ENCODE measurements at regions not wholly inside any gene's neighbourhood (a gene's known extent, or its start where the extent isn't known, plus 50 kb on each side); places are given as distances from the start of the nearest gene placed in this dataset.
"Not testable (repeated sequence)": the region's sequence is repeated elsewhere in the genome, so short reads cannot be mapped to it uniquely, and the experiment has no call there.

GRCh38 chrX:109036624-109037023 is 300.3 kb upstream of the IRS4 start:
- Mint-ChIP-seq H3K4me1 (peaks cover 20% of the 10 kb centered on the region), H3K4me3 (no peak overlapping the region), H3K36me3 (ENCODE audit: low read depth) (peaks cover 4% of the 10 kb centered on the region), H3K27me3 (ENCODE audit: low read depth) (no peaks in the 10 kb centered on the region), H3K27ac (ENCODE audit: unreplicated experiment) (no peak overlapping the region), H3K9me3 (peaks cover 5% of the 10 kb centered on the region)
- no peak for TF ChIP-seq CTCF (conservative IDR thresholded peaks at IDR 0.05)
- no peak for DNase-seq (ENCODE audit: low read depth, low spot score)

- no peaks in the 10 kb centered on the region for H3K4me1 Mint-ChIP-seq
- no peak overlapping the region for H3K4me3 Mint-ChIP-seq
- peaks cover 11% of the 10 kb centered on the region for H3K9me3 Mint-ChIP-seq
- H3K27me3 Mint-ChIP-seq (ENCODE audit: low read depth), result no peaks in the 10 kb centered on the region
- peaks cover 4% of the 10 kb centered on the region for H3K36me3 Mint-ChIP-seq (ENCODE audit: low read depth)
- TF ChIP-seq CTCF (conservative IDR thresholded peaks at IDR 0.05), result no peak
- H3K27ac Mint-ChIP-seq (ENCODE audit: unreplicated experiment), result no peak overlapping the region
- DNase-seq (ENCODE audit: low read depth, low spot score), result no peak
These were observed 257.5 kb upstream of the IRS4 start for GRCh38 chrX:108993909-108994308.

- not testable (repeated sequence) for DNase-seq (ENCODE audit: low read depth, low spot score); H3K36me3 Mint-ChIP-seq (ENCODE audit: low read depth); H3K27me3 Mint-ChIP-seq (ENCODE audit: low read depth); H3K9me3 Mint-ChIP-seq; H3K4me3 Mint-ChIP-seq; H3K27ac Mint-ChIP-seq (ENCODE audit: unreplicated experiment); H3K4me1 Mint-ChIP-seq
These were observed 236.5 kb upstream of the IRS4 start for GRCh38 chrX:108972899-108973298.

GRCh38 chrX:108947205-108947604 is 210.8 kb upstream of the IRS4 start:
- TF ChIP-seq CTCF (conservative IDR thresholded peaks at IDR 0.05), result no peak
- Mint-ChIP-seq H3K27me3 (ENCODE audit: low read depth) (no peaks in the 10 kb centered on the region), H3K4me1 (no peaks in the 10 kb centered on the region), H3K4me3 (no peak overlapping the region), H3K36me3 (ENCODE audit: low read depth) (no peaks in the 10 kb centered on the region), H3K27ac (ENCODE audit: unreplicated experiment) (no peak overlapping the region), H3K9me3 (peaks cover 4% of the 10 kb centered on the region)
- DNase-seq (ENCODE audit: low read depth, low spot score), result no peak

- Mint-ChIP-seq H3K4me3 (no peak overlapping the region), H3K4me1 (no peaks in the 10 kb centered on the region), H3K27ac (ENCODE audit: unreplicated experiment) (peak overlapping the region; percentile 69), H3K9me3 (peaks cover 4% of the 10 kb centered on the region), H3K36me3 (ENCODE audit: low read depth) (no peaks in the 10 kb centered on the region), H3K27me3 (ENCODE audit: low read depth) (no peaks in the 10 kb centered on the region)
- TF ChIP-seq CTCF (conservative IDR thresholded peaks at IDR 0.05), result no peak
- DNase-seq (ENCODE audit: low read depth, low spot score), result no peak
These were observed 210.2 kb upstream of the IRS4 start for GRCh38 chrX:108946531-108946930.

GRCh38 chrX:108945883-108946523 is 209.6 kb upstream of the IRS4 start:
- Mint-ChIP-seq H3K4me3 (no peak overlapping the region), H3K27ac (ENCODE audit: unreplicated experiment) (no peak overlapping the region), H3K9me3 (peaks cover 4% of the 10 kb centered on the region), H3K27me3 (ENCODE audit: low read depth) (no peaks in the 10 kb centered on the region), H3K4me1 (no peaks in the 10 kb centered on the region), H3K36me3 (ENCODE audit: low read depth) (no peaks in the 10 kb centered on the region)
- no peak for TF ChIP-seq CTCF (conservative IDR thresholded peaks at IDR 0.05)
- no peak for DNase-seq (ENCODE audit: low read depth, low spot score)

Measured in neural crest cell (in vitro differentiated cells).